Activated CD4-positive, alpha-beta T cell treated with anti-CD3 and anti-CD28 coated beads, Interleukin-2, amount 10 ng/mL, durations not matched to agents 24 days and 14 days (primary cell): ENCODE measurements at regions not wholly inside any gene's neighbourhood (a gene's known extent, or its start where the extent isn't known, plus 50 kb on each side); places are given as distances from the start of the nearest gene placed in this dataset.

Experiments used
- DNase-seq: peaks from one replicate; pipeline ENCODE4 v3.0.0; 2022
- H3K27ac Mint-ChIP-seq: one replicate; pipeline ENCODE4 v1.8.0; 2022; ENCODE audit warnings: mild to moderate bottlenecking, mixed read lengths
- H3K27me3 Mint-ChIP-seq: one replicate; pipeline ENCODE4 v1.8.0; 2022; ENCODE audit warnings: mixed read lengths
- H3K36me3 Mint-ChIP-seq: one replicate; pipeline ENCODE4 v1.8.0; 2022; ENCODE audit warnings: low read depth, mild to moderate bottlenecking, mixed read lengths
- H3K4me1 Mint-ChIP-seq: one replicate; pipeline ENCODE4 v1.8.0; 2021; ENCODE audit warnings: mixed read lengths
- H3K4me3 Mint-ChIP-seq: one replicate; pipeline ENCODE4 v1.8.0; 2022; ENCODE audit warnings: mild to moderate bottlenecking, moderate library complexity, mixed read lengths
- H3K9me3 Mint-ChIP-seq: one replicate; pipeline ENCODE4 v1.8.0; 2021; ENCODE audit warnings: mixed read lengths
- intact Hi-C: fragments of 100-400 bp; cut with micrococcal nuclease; formaldehyde crosslinking; loops from one replicate; pipeline ENCODE4 v1.15.1; 2023

- H3K9me3 Mint-ChIP-seq, result peaks cover 7% of the 10 kb centered on the region
- DNase-seq, result no peak
- H3K4me3 Mint-ChIP-seq, result peak overlapping the region; percentile 79
- H3K27me3 Mint-ChIP-seq, result peaks cover 72% of the 10 kb centered on the region
- H3K27ac Mint-ChIP-seq, result no peak overlapping the region
- peaks cover 2% of the 10 kb centered on the region for H3K36me3 Mint-ChIP-seq
- intact Hi-C loops, result loop anchor here (10.0 kb wide), 3 partner anchors 1385 to 1945 kb away; no protein-coding TSS in a partner anchor
- H3K4me1 Mint-ChIP-seq, result peaks cover 28% of the 10 kb centered on the region
These were observed 303.0 kb downstream of the PARP8 start for GRCh38 chr5:50969151-50970031.

- Mint-ChIP-seq H3K4me1 (no peaks in the 10 kb centered on the region), H3K27me3 (peaks cover 21% of the 10 kb centered on the region), H3K27ac (no peak overlapping the region), H3K4me3 (no peak overlapping the region), H3K36me3 (no peaks in the 10 kb centered on the region), H3K9me3 (no peaks in the 10 kb centered on the region)
- intact Hi-C loops, result no loop called here
- DNase-seq, result no peak
These were observed 309.4 kb downstream of the PARP8 start for GRCh38 chr5:50975840-50976239.

- Mint-ChIP-seq H3K36me3 (no peaks in the 10 kb centered on the region), H3K4me3 (no peak overlapping the region), H3K9me3 (no peaks in the 10 kb centered on the region), H3K4me1 (no peaks in the 10 kb centered on the region), H3K27me3 (peaks cover 13% of the 10 kb centered on the region), H3K27ac (no peak overlapping the region)
- intact Hi-C loops, result no loop called here
- DNase-seq, result no peak
These were observed 312.5 kb downstream of the PARP8 start for GRCh38 chr5:50978924-50979323.

- H3K27me3 Mint-ChIP-seq, result peaks cover under 1% of the 10 kb centered on the region
- no peaks in the 10 kb centered on the region for H3K4me1 Mint-ChIP-seq
- no peak overlapping the region for H3K4me3 Mint-ChIP-seq
- DNase-seq, result no peak
- intact Hi-C loops, result no loop called here
- H3K36me3 Mint-ChIP-seq, result no peaks in the 10 kb centered on the region
- no peaks in the 10 kb centered on the region for H3K9me3 Mint-ChIP-seq
- H3K27ac Mint-ChIP-seq, result no peak overlapping the region
These were observed 318.2 kb downstream of the PARP8 start for GRCh38 chr5:50984640-50985039.

GRCh38 chr5:50990296-50990924, 324.0 kb downstream of the PARP8 start:
- Mint-ChIP-seq H3K4me1 (no peaks in the 10 kb centered on the region), H3K36me3 (no peaks in the 10 kb centered on the region), H3K4me3 (no peak overlapping the region), H3K27me3 (no peaks in the 10 kb centered on the region), H3K27ac (no peak overlapping the region), H3K9me3 (no peaks in the 10 kb centered on the region)
- DNase-seq, result no peak
- intact Hi-C loops, result no loop called here

GRCh38 chr5:50995285-50995942, 329.0 kb downstream of the PARP8 start:
- Mint-ChIP-seq H3K9me3 (no peaks in the 10 kb centered on the region), H3K36me3 (no peaks in the 10 kb centered on the region), H3K4me3 (no peak overlapping the region), H3K27ac (no peak overlapping the region), H3K27me3 (no peaks in the 10 kb centered on the region), H3K4me1 (no peaks in the 10 kb centered on the region)
- DNase-seq, result no peak
- intact Hi-C loops, result no loop called here

- Mint-ChIP-seq H3K27me3 (no peaks in the 10 kb centered on the region), H3K4me3 (no peak overlapping the region), H3K4me1 (no peaks in the 10 kb centered on the region), H3K27ac (no peak overlapping the region), H3K36me3 (no peaks in the 10 kb centered on the region), H3K9me3 (no peaks in the 10 kb centered on the region)
- intact Hi-C loops, result no loop called here
- no peak for DNase-seq
These were observed 334.9 kb downstream of the PARP8 start for GRCh38 chr5:51001227-51001923.

- H3K9me3 Mint-ChIP-seq, result no peaks in the 10 kb centered on the region
- DNase-seq, result no peak
- no peaks in the 10 kb centered on the region for H3K27me3 Mint-ChIP-seq
- H3K36me3 Mint-ChIP-seq, result no peaks in the 10 kb centered on the region
- intact Hi-C loops, result no loop called here
- no peak overlapping the region for H3K27ac Mint-ChIP-seq
- H3K4me1 Mint-ChIP-seq, result no peaks in the 10 kb centered on the region
- no peak overlapping the region for H3K4me3 Mint-ChIP-seq
These were observed 335.9 kb downstream of the PARP8 start for GRCh38 chr5:51002368-51002767.

- no peaks in the 10 kb centered on the region for H3K4me1 Mint-ChIP-seq
- H3K36me3 Mint-ChIP-seq, result no peaks in the 10 kb centered on the region
- no peak for DNase-seq
- intact Hi-C loops, result no loop called here
- no peak overlapping the region for H3K4me3 Mint-ChIP-seq
- H3K27me3 Mint-ChIP-seq, result no peaks in the 10 kb centered on the region
- no peaks in the 10 kb centered on the region for H3K9me3 Mint-ChIP-seq
- H3K27ac Mint-ChIP-seq, result no peak overlapping the region
These were observed 346.6 kb downstream of the PARP8 start for GRCh38 chr5:51013036-51013435.

GRCh38 chr5:51018423-51018822, 352.0 kb downstream of the PARP8 start:
- intact Hi-C loops, result no loop called here
- H3K4me3 Mint-ChIP-seq, result no peak overlapping the region

GRCh38 chr5:51024263-51024662, 357.8 kb downstream of the PARP8 start:
- no peaks in the 10 kb centered on the region for H3K4me1 Mint-ChIP-seq
- H3K36me3 Mint-ChIP-seq, result no peaks in the 10 kb centered on the region
- no peak overlapping the region for H3K27ac Mint-ChIP-seq
- H3K9me3 Mint-ChIP-seq, result no peaks in the 10 kb centered on the region
- no peak overlapping the region for H3K4me3 Mint-ChIP-seq
- DNase-seq, result no peak
- H3K27me3 Mint-ChIP-seq, result no peaks in the 10 kb centered on the region
- intact Hi-C loops, result no loop called here

More at GRCh38 chr5:51018423-51018822, 352.0 kb downstream of the PARP8 start:
- Mint-ChIP-seq H3K27ac (no peak overlapping the region), H3K9me3 (no peaks in the 10 kb centered on the region), H3K27me3 (no peaks in the 10 kb centered on the region), H3K4me1 (no peaks in the 10 kb centered on the region), H3K36me3 (no peaks in the 10 kb centered on the region)
- DNase-seq, result no peak

- Mint-ChIP-seq H3K27me3 (no peaks in the 10 kb centered on the region), H3K9me3 (no peaks in the 10 kb centered on the region), H3K4me1 (no peaks in the 10 kb centered on the region), H3K36me3 (no peaks in the 10 kb centered on the region), H3K27ac (no peak overlapping the region), H3K4me3 (no peak overlapping the region)
- intact Hi-C loops, result no loop called here
- DNase-seq, result no peak
These were observed 356.0 kb upstream of the ISL1 start for GRCh38 chr5:51027271-51027670.

GRCh38 chr5:51028394-51028793, 354.9 kb upstream of the ISL1 start:
- Mint-ChIP-seq H3K27me3 (no peaks in the 10 kb centered on the region), H3K9me3 (no peaks in the 10 kb centered on the region), H3K27ac (no peak overlapping the region), H3K4me1 (no peaks in the 10 kb centered on the region), H3K4me3 (no peak overlapping the region), H3K36me3 (no peaks in the 10 kb centered on the region)
- DNase-seq, result no peak
- intact Hi-C loops, result no loop called here

GRCh38 chr5:51033215-51033614, 350.0 kb upstream of the ISL1 start:
- intact Hi-C loops, result no loop called here
- DNase-seq, result no peak
- H3K36me3 Mint-ChIP-seq, result no peaks in the 10 kb centered on the region
- H3K4me1 Mint-ChIP-seq, result no peaks in the 10 kb centered on the region
- H3K27me3 Mint-ChIP-seq, result no peaks in the 10 kb centered on the region
- H3K27ac Mint-ChIP-seq, result no peak overlapping the region
- no peaks in the 10 kb centered on the region for H3K9me3 Mint-ChIP-seq
- no peak overlapping the region for H3K4me3 Mint-ChIP-seq
